ENCODE measurements at regions not wholly inside any gene's neighbourhood (a gene's known extent, or its start where the extent isn't known, plus 50 kb on each side); places are given as distances from the start of the nearest gene placed in this dataset.

DNA sequence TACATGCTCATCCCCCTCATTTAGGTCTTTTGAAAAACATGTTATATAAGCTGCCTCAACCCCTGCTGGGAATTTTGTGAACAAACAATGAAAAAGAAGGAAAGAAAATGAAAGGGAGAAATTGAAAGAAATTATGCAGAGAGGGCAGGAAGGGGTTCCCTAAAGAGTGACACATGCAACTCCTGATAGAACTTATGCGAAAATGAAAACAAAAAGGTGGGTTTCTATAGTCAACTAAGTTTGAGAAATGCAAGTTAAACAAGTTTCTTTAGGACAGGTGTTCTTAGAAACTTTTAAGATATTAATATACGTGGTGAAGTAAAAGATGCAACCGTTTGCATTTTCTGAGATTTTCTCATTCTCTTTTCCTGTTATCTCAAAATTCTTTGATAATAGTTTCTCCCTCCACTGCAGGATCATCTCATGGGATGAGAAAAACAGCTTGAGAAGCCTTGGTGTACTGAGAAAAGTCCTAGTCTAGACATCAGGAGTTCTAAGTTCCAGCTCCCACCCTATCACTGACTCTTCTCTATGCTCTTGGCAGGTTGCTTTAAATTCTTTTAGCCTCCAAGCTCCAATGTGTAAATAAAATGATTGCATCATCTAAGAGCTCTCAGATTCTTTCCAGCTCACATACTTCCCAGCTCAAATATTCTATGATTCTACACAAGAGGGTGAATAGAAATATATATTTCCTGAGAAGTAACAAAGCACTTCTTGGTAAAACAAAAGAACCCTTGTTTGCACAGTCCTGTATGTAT, 109.2 kb downstream of the FAM76B start:
- Mint-ChIP-seq H3K4me1 (peaks cover 36 to 98% (median 68%) of the 10 kb centered on the region in 4 donors), H3K36me3 (peaks cover 21% of the 10 kb centered on the region), H3K27me3 (no peaks in the 10 kb centered on the region), H3K9me3 (peaks cover 0 to 9% (median 0%) of the 10 kb centered on the region in 7 donors), H3K27ac (peak overlapping the region in 2 of 3 donors; percentile 97 to 98), H3K4me3 (peak overlapping the region; percentile 57 to 79 (median 72))
- no peaks in the 10 kb centered on the region for H3K27me3 ChIP-seq (ENCODE audit: control insufficient read depth, insufficient read depth, low read length)
- H3K4me1 ChIP-seq (ENCODE audit: control insufficient read depth, insufficient read depth, low read length, poor library complexity, severe bottlenecking) = peaks cover 58% of the 10 kb centered on the region
- DNase-seq (peak in 1 of 3 donors; percentile 72), ATAC-seq (ENCODE audit: low read depth in 2 of 2) (peak in 1 of 2 donors; percentile 47)
- H3K36me3 ChIP-seq (ENCODE audit: control insufficient read depth, insufficient read depth, low read length) = no peaks in the 10 kb centered on the region
- peak overlapping the region; percentile 71 for H3K27ac ChIP-seq (ENCODE audit: insufficient read depth, low read length, poor library complexity, severe bottlenecking)
- no peaks in the 10 kb centered on the region for H3K9me3 ChIP-seq (ENCODE audit: control insufficient read depth in 2 of 2, low read length in 2 of 2)
- peak overlapping the region; percentile 65 for H3K4me3 ChIP-seq (ENCODE audit: low read depth, low read length)

DNA sequence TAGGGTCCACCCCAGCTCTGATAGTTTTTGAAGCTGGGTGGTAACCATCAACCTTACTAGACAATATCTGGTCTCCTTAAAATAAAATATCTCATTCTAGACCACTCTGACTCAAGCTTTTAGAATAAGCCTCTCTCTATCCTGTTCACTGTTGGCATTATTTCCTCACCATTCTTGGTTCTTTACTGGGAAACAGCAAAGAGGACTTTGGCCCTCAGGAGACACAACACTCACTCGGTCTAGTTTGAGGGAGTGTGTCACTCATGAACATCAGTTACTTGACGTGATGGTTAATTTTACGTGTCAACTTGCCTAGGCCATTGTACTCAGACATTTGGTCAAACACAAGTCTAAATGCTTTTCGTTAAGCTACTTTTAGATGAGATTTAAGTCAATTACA, 110.6 kb downstream of the FAM76B start:
- Histone ChIP-seq H3K27ac (ENCODE audit: insufficient read depth, low read length, poor library complexity, severe bottlenecking) (no peak overlapping the region), H3K4me1 (ENCODE audit: control insufficient read depth, insufficient read depth, low read length, poor library complexity, severe bottlenecking) (peaks cover 50% of the 10 kb centered on the region), H3K36me3 (ENCODE audit: control insufficient read depth, insufficient read depth, low read length) (no peaks in the 10 kb centered on the region), H3K9me3 (ENCODE audit: control insufficient read depth in 2 of 2, low read length in 2 of 2) (no peaks in the 10 kb centered on the region), H3K27me3 (ENCODE audit: control insufficient read depth, insufficient read depth, low read length) (no peaks in the 10 kb centered on the region), H3K4me3 (ENCODE audit: low read depth, low read length) (no peak overlapping the region)
- DNase-seq (no peak), ATAC-seq (ENCODE audit: low read depth in 2 of 2) (no peak)
- H3K27ac Mint-ChIP-seq = peak overlapping the region in 2 of 3 donors; percentile 80 to 83
- peaks cover 19% of the 10 kb centered on the region for H3K36me3 Mint-ChIP-seq
- peaks cover 0 to 9% (median 1%) of the 10 kb centered on the region in 7 donors for H3K9me3 Mint-ChIP-seq
- H3K4me1 Mint-ChIP-seq = peaks cover 43 to 97% (median 65%) of the 10 kb centered on the region in 4 donors
- H3K27me3 Mint-ChIP-seq = no peaks in the 10 kb centered on the region
- H3K4me3 Mint-ChIP-seq = peak overlapping the region in 3 of 4 donors; percentile 8 to 76 (median 65)

DNA sequence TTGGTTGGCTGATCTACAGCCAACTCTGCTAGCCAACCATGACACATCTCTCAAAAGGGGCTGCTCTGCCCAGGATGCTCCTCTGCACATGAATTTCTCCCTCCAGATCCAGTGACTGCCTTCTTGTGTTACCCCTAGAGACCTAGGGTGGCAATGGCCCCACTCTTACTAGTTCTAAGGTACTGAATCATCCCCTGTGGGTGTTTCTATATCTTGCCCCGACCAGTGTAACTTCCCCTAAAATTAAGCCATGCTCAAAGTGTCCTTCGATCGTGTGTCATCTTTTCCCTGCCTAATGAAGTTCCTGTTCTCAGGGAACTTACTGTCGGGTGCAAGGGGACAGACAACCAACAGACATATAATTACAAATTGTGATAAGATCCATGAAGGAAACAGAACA, 113.3 kb downstream of the FAM76B start:
- Histone ChIP-seq H3K27ac (ENCODE audit: insufficient read depth, low read length, poor library complexity, severe bottlenecking) (peak overlapping the region; percentile 38), H3K9me3 (ENCODE audit: control insufficient read depth in 2 of 2, low read length in 2 of 2) (no peaks in the 10 kb centered on the region), H3K4me3 (ENCODE audit: low read depth, low read length) (peak overlapping the region; percentile 8), H3K27me3 (ENCODE audit: control insufficient read depth, insufficient read depth, low read length) (no peaks in the 10 kb centered on the region), H3K4me1 (ENCODE audit: control insufficient read depth, insufficient read depth, low read length, poor library complexity, severe bottlenecking) (peaks cover 48% of the 10 kb centered on the region), H3K36me3 (ENCODE audit: control insufficient read depth, insufficient read depth, low read length) (no peaks in the 10 kb centered on the region)
- H3K27ac Mint-ChIP-seq = peak overlapping the region; percentile 69 to 91 (median 85)
- H3K9me3 Mint-ChIP-seq = peaks cover 0 to 9% (median 1%) of the 10 kb centered on the region in 7 donors
- H3K4me3 Mint-ChIP-seq = peak overlapping the region in 2 of 4 donors; percentile 47 to 54
- ATAC-seq (ENCODE audit: low read depth in 2 of 2) = no peak
- no peaks in the 10 kb centered on the region for H3K27me3 Mint-ChIP-seq
- H3K4me1 Mint-ChIP-seq = peaks cover 34 to 88% (median 48%) of the 10 kb centered on the region in 4 donors
- no peak for DNase-seq
- peaks cover 16% of the 10 kb centered on the region for H3K36me3 Mint-ChIP-seq

DNA sequence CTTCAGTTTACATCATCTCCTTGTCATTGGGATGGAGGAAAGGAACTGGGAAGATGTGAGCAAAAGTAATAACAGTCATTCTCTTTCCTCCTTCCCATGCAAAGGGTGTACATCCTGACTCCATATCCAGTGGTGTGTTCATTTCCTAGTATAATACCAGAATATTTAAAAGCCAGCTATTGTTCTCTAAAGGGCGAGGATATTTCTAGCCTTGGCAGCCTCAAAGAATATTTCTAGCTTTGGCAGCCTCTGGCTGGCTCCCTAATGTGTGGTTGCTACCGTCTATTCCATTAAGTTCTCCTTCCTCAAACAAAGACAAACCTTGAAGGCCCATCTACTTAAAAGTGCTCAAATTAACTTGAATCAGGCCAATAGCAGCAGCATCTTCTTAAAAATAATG, 114.0 kb downstream of the FAM76B start:
- no peak for ATAC-seq (ENCODE audit: low read depth in 2 of 2)
- H3K9me3 ChIP-seq (ENCODE audit: control insufficient read depth in 2 of 2, low read length in 2 of 2) = no peaks in the 10 kb centered on the region
- no peaks in the 10 kb centered on the region for H3K36me3 ChIP-seq (ENCODE audit: control insufficient read depth, insufficient read depth, low read length)
- H3K4me3 ChIP-seq (ENCODE audit: low read depth, low read length) = peak overlapping the region; percentile 15
- Mint-ChIP-seq H3K27ac (peak overlapping the region; percentile 85 to 95 (median 91)), H3K27me3 (no peaks in the 10 kb centered on the region), H3K4me3 (peak overlapping the region in 1 of 4 donors; percentile 47), H3K4me1 (peaks cover 27 to 87% (median 42%) of the 10 kb centered on the region in 4 donors), H3K9me3 (peaks cover 0 to 9% (median 1%) of the 10 kb centered on the region in 7 donors), H3K36me3 (peaks cover 21% of the 10 kb centered on the region)
- DNase-seq = no peak
- H3K4me1 ChIP-seq (ENCODE audit: control insufficient read depth, insufficient read depth, low read length, poor library complexity, severe bottlenecking) = peaks cover 45% of the 10 kb centered on the region
- H3K27me3 ChIP-seq (ENCODE audit: control insufficient read depth, insufficient read depth, low read length) = no peaks in the 10 kb centered on the region
- peak overlapping the region; percentile 48 for H3K27ac ChIP-seq (ENCODE audit: insufficient read depth, low read length, poor library complexity, severe bottlenecking)

DNA sequence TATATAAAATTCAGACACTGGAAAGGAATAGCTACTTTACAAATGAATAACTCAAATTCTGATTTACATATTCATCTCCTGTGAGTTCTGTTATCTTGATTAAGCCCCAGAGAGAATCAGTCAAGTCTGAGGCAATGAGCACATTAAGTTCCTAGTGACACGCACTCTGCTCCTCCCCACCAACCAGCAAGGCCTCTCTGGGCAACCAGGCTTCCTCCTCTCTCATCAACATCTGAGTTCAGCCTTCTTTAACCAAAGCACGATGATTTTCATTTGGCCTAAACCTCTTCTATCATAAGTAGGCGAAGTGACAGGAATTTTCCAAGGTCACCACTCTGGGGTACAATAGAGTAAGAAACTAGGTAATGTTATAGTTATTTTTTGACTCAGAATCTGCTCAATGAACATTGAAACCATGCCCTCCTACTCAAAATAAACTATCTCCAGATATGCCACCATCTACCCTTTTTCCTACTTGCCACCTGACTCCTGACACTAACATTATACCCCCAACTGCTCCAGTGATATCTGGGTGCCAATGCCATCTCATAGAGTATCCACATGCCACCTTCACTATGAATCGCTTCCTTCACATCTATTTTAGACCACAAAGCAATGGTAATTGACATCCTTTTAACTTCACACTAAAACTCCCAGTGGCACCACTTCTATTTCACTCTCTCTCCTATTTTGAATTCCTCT, 114.8 kb downstream of the FAM76B start:
- Mint-ChIP-seq H3K27me3 (no peaks in the 10 kb centered on the region), H3K9me3 (peaks cover 0 to 9% (median 1%) of the 10 kb centered on the region in 7 donors)

DNA sequence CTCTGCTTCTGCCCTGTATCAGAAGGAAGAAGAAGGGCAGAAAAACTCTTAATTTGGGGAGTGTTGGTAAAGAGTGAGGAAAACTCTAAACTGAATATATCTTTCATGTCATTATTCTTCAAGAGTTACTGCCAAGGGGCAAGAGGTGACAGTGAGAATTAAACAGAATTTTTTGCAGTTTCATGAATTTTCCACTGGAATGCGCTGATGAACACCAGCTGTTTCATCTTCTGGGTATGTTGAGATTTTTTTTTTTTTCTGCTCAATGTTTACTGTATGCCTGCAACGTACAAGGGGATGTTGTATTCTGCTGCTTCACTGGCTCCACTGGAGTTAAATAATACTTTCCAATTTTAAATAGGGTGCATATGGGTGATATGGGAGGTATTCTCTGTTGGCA, 117.8 kb downstream of the FAM76B start:
- Histone ChIP-seq H3K9me3 (ENCODE audit: control insufficient read depth in 2 of 2, low read length in 2 of 2) (no peaks in the 10 kb centered on the region), H3K4me1 (ENCODE audit: control insufficient read depth, insufficient read depth, low read length, poor library complexity, severe bottlenecking) (peaks cover 20% of the 10 kb centered on the region), H3K27ac (ENCODE audit: insufficient read depth, low read length, poor library complexity, severe bottlenecking) (no peak overlapping the region), H3K36me3 (ENCODE audit: control insufficient read depth, insufficient read depth, low read length) (no peaks in the 10 kb centered on the region), H3K4me3 (ENCODE audit: low read depth, low read length) (peak overlapping the region; percentile 6), H3K27me3 (ENCODE audit: control insufficient read depth, insufficient read depth, low read length) (peaks cover 1% of the 10 kb centered on the region)
- H3K9me3 Mint-ChIP-seq = peaks cover 0 to 11% (median 3%) of the 10 kb centered on the region in 7 donors
- peak overlapping the region; percentile 63 to 89 (median 72) for H3K27ac Mint-ChIP-seq
- peaks cover 24% of the 10 kb centered on the region for H3K36me3 Mint-ChIP-seq
- no peak for ATAC-seq (ENCODE audit: low read depth in 2 of 2)
- H3K4me3 Mint-ChIP-seq = peak overlapping the region in 2 of 4 donors; percentile 2 to 28
- DNase-seq = no peak
- no peaks in the 10 kb centered on the region for H3K27me3 Mint-ChIP-seq
- peaks cover 17 to 78% (median 28%) of the 10 kb centered on the region in 4 donors for H3K4me1 Mint-ChIP-seq

More for the DNA sequence above, 114.8 kb downstream of the FAM76B start:
- Histone ChIP-seq H3K4me1 (ENCODE audit: control insufficient read depth, insufficient read depth, low read length, poor library complexity, severe bottlenecking) (peaks cover 37% of the 10 kb centered on the region), H3K36me3 (ENCODE audit: control insufficient read depth, insufficient read depth, low read length) (no peaks in the 10 kb centered on the region), H3K27me3 (ENCODE audit: control insufficient read depth, insufficient read depth, low read length) (no peaks in the 10 kb centered on the region), H3K27ac (ENCODE audit: insufficient read depth, low read length, poor library complexity, severe bottlenecking) (peak overlapping the region; percentile 48), H3K4me3 (ENCODE audit: low read depth, low read length) (peak overlapping the region; percentile 33), H3K9me3 (ENCODE audit: control insufficient read depth in 2 of 2, low read length in 2 of 2) (no peaks in the 10 kb centered on the region)
- peak overlapping the region; percentile 85 to 95 (median 91) for H3K27ac Mint-ChIP-seq
- peak overlapping the region; percentile 45 to 69 (median 51) for H3K4me3 Mint-ChIP-seq
- DNase-seq (peak; percentile 11 to 84 (median 60)), ATAC-seq (ENCODE audit: low read depth in 2 of 2) (peak; percentile 93 to 98)
- peaks cover 23% of the 10 kb centered on the region for H3K36me3 Mint-ChIP-seq
- H3K4me1 Mint-ChIP-seq = peaks cover 24 to 85% (median 36%) of the 10 kb centered on the region in 4 donors

DNA sequence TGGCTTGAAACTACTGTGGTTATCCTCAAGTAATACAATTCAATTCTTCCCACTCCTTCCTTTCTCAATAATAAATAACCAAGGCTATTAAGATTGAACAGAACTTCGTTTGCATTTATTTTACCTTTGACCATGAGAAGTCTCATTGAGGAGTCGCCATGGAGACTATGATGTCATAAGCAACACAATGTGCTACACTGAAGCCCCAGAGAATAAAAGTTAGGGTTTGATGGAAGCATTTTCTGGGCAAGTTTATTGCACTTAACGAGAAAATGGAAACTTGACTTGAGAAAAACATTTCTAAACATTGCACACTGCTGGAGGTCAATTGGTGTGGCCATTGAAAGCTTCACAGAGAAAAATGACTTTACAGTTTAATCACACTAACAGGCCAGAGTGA, 121.5 kb downstream of the FAM76B start:
- H3K4me1 ChIP-seq (ENCODE audit: control insufficient read depth, insufficient read depth, low read length, poor library complexity, severe bottlenecking) = peaks cover 5% of the 10 kb centered on the region
- no peak overlapping the region for H3K27ac ChIP-seq (ENCODE audit: insufficient read depth, low read length, poor library complexity, severe bottlenecking)
- Mint-ChIP-seq H3K36me3 (peaks cover 32% of the 10 kb centered on the region), H3K27ac (peak overlapping the region; percentile 3 to 61 (median 4)), H3K9me3 (peaks cover 0 to 20% (median 2%) of the 10 kb centered on the region in 7 donors), H3K27me3 (no peaks in the 10 kb centered on the region), H3K4me1 (peaks cover 3 to 58% (median 17%) of the 10 kb centered on the region in 4 donors), H3K4me3 (no peak overlapping the region)
- H3K4me3 ChIP-seq (ENCODE audit: low read depth, low read length) = no peak overlapping the region
- peaks cover 0 to 7% of the 10 kb centered on the region in 2 experiments for H3K9me3 ChIP-seq (ENCODE audit: control insufficient read depth in 2 of 2, low read length in 2 of 2)
- H3K27me3 ChIP-seq (ENCODE audit: control insufficient read depth, insufficient read depth, low read length) = peaks cover 1% of the 10 kb centered on the region
- ATAC-seq (ENCODE audit: low read depth in 2 of 2) = no peak
- no peak for DNase-seq
- H3K36me3 ChIP-seq (ENCODE audit: control insufficient read depth, insufficient read depth, low read length) = no peaks in the 10 kb centered on the region

Data from CD4-positive, CD25-positive, alpha-beta regulatory T cell (primary cell).